H1 (cell line): ENCODE measurements at regions not wholly inside any gene's neighbourhood (a gene's known extent, or its start where the extent isn't known, plus 50 kb on each side); places are given as distances from the start of the nearest gene placed in this dataset.

ENCODE experiments used
- CTCF ChIA-PET: fragments of 300-600 bp; sonication (Branson Sonifier 250); formaldehyde crosslinking; loops from one replicate; lab custom pipeline; 2021; ENCODE audit not compliant: partially characterized antibody; lab: Charles Lee
- POLR2A ChIA-PET: fragments of 300-600 bp; sonication (Branson Sonifier 250); formaldehyde crosslinking; loops from one replicate; lab custom pipeline; 2021; ENCODE audit warnings: inconsistent platforms; ENCODE audit not compliant: partially characterized antibody; lab: Charles Lee
- DNase-seq, 2 experiments: peaks; one replicate each; pipeline versions ENCODE4 v3.0.0 to v3.0.0-alpha.2; 2010 to 2022; ENCODE audit warnings: low spot score in 2 of 2, low read depth in 1 of 2, mixed read lengths in 1 of 2
- FAIRE-seq: peaks from 2 replicates; lab custom pipeline; 2011; peaks lifted over from hg19 to GRCh38; lab: Jason Lieb, UNC
- H2AFZ ChIP-seq: 2 replicates; pipeline ENCODE4 v1.8.1; 2012; ENCODE audit warnings: low read length, inconsistent platforms
- H2AK5ac ChIP-seq: 2 replicates; pipeline ENCODE4 v1.6.1; 2013; ENCODE audit warnings: low read depth, low read length
- H2BK120ac ChIP-seq: replicated peaks from 2 replicates; pipeline ENCODE3; 2013; ENCODE audit warnings: low read depth, low read length, inconsistent platforms
- H2BK12ac ChIP-seq: 2 replicates; pipeline ENCODE4 v1.6.1; 2013; ENCODE audit warnings: low read depth, low read length
- H2BK15ac ChIP-seq: 2 replicates; pipeline ENCODE4 v1.6.1; 2013; ENCODE audit warnings: low read length
- H2BK20ac ChIP-seq: 2 replicates; pipeline ENCODE4 v1.6.1; 2013; ENCODE audit warnings: low read length
- H2BK5ac ChIP-seq: 2 replicates; pipeline ENCODE4 v1.6.1; 2013; ENCODE audit warnings: low read depth, low read length
- H3K14ac ChIP-seq: 2 replicates; pipeline ENCODE4 v1.6.1; 2013; ENCODE audit warnings: inconsistent platforms; ENCODE audit not compliant: insufficient read length
- H3K18ac ChIP-seq: 2 replicates; pipeline ENCODE4 v1.6.1; 2013; ENCODE audit warnings: low read length; ENCODE audit errors: extremely low read depth
- H3K23ac ChIP-seq: 2 replicates; pipeline ENCODE4 v1.6.1; 2013; ENCODE audit warnings: inconsistent platforms; ENCODE audit not compliant: insufficient read length
- H3K23me2 ChIP-seq: 2 replicates; pipeline ENCODE4 v1.6.1; 2013; ENCODE audit warnings: low read depth, low read length
- H3K27ac ChIP-seq: 2 replicates; pipeline ENCODE4 v1.6.1; 2011; ENCODE audit warnings: low read depth, low read length, inconsistent platforms
- H3K27me3 ChIP-seq, 4 experiments: replicated peaks in 1 of 4; 1 replicate in 1 of 4; 2 replicates in 3 of 4; pipeline versions ENCODE4 v1.6.1 to v1.8.1; 2011 to 2013; ENCODE audit warnings: low read length in 3 of 4, mild to moderate bottlenecking in 3 of 4, inconsistent platforms in 2 of 4, mixed read lengths in 2 of 4, moderate library complexity in 1 of 4; ENCODE audit not compliant: control insufficient read depth in 3 of 4, insufficient read depth in 3 of 4; ENCODE audit errors: extremely low read depth in 1 of 4
- H3K36me3 ChIP-seq, 4 experiments: 2 replicates each; pipeline versions ENCODE4 v1.6.1 to v1.8.1; 2011 to 2013; ENCODE audit warnings: mild to moderate bottlenecking in 4 of 4, low read length in 3 of 4, moderate library complexity in 2 of 4, control low read depth in 1 of 4, inconsistent platforms in 1 of 4; ENCODE audit not compliant: insufficient read depth in 4 of 4, control insufficient read depth in 2 of 4
- H3K4ac ChIP-seq: replicated peaks from 2 replicates; pipeline ENCODE3; 2013; ENCODE audit warnings: low read length, low read depth, mixed read lengths, inconsistent platforms; ENCODE audit not compliant: insufficient read length
- H3K4me1 ChIP-seq, 4 experiments: replicated peaks in 1 of 4; 1 replicate in 1 of 4; 2 replicates in 3 of 4; pipeline versions ENCODE4 v1.6.1 to v1.8.1; 2011 to 2013; ENCODE audit warnings: low read length in 3 of 4, inconsistent platforms in 2 of 4, mixed read lengths in 1 of 4; ENCODE audit not compliant: insufficient read depth in 4 of 4, control insufficient read depth in 3 of 4
- H3K4me2 ChIP-seq, 2 experiments: 2 replicates each; pipeline versions ENCODE4 v1.6.1 to v1.8.1; 2011 to 2013; ENCODE audit warnings: low read depth in 2 of 2, low read length in 2 of 2, control low read depth in 1 of 2, inconsistent platforms in 1 of 2, mild to moderate bottlenecking in 1 of 2; ENCODE audit not compliant: insufficient read depth in 1 of 2
- H3K4me3 ChIP-seq, 4 experiments: fragments of 200-600, 300-600 bp in 1 of 4; sonication (generic), shearing (Covaris generic), sonication (Bioruptor Twin) in 1 of 4; 2 replicates each; pipeline versions ENCODE4 v1.5.1 to v1.8.1; 2011 to 2016; ENCODE audit warnings: low read length in 4 of 4, low read depth in 3 of 4, control low read depth in 2 of 4, inconsistent platforms in 2 of 4, mild to moderate bottlenecking in 2 of 4, mixed read lengths in 1 of 4, moderate library complexity in 1 of 4; ENCODE audit not compliant: insufficient read depth in 2 of 4; ENCODE audit errors: extremely low read depth in 1 of 4
- H3K56ac ChIP-seq: replicated peaks from 2 replicates; pipeline ENCODE3; 2013; ENCODE audit warnings: low read depth, mild to moderate bottlenecking, mixed read lengths, low read length, inconsistent platforms; ENCODE audit not compliant: insufficient read length
- H3K79me1 ChIP-seq: 2 replicates; pipeline ENCODE4 v1.6.1; 2013; ENCODE audit warnings: low read depth, low read length, control low read depth
- H3K79me2 ChIP-seq, 2 experiments: 2 replicates each; pipeline versions ENCODE4 v1.6.1 to v1.8.1; 2012 to 2013; ENCODE audit warnings: low read length in 2 of 2, mild to moderate bottlenecking in 2 of 2, inconsistent platforms in 1 of 2; ENCODE audit not compliant: insufficient read depth in 2 of 2, control insufficient read depth in 1 of 2
- H3K9ac ChIP-seq, 4 experiments: replicated peaks in 1 of 4; 1 replicate in 1 of 4; 2 replicates in 3 of 4; pipeline versions ENCODE4 v1.6.1 to v1.8.1; 2011 to 2013; ENCODE audit warnings: low read depth in 3 of 4, low read length in 3 of 4, control low read depth in 2 of 4, mild to moderate bottlenecking in 2 of 4, moderate library complexity in 2 of 4, inconsistent platforms in 1 of 4; ENCODE audit errors: extremely low read depth in 1 of 4
- H3K9me3 ChIP-seq, 2 experiments: 2 replicates each; pipeline versions ENCODE4 v1.6.1 to v1.8.1; 2012 to 2013; ENCODE audit warnings: mild to moderate bottlenecking in 2 of 2, moderate library complexity in 2 of 2, control low read depth in 1 of 2, inconsistent platforms in 1 of 2, low read depth in 1 of 2, low read length in 1 of 2, mixed read lengths in 1 of 2; ENCODE audit not compliant: insufficient read depth in 2 of 2
- H4K20me1 ChIP-seq, 2 experiments: replicated peaks in 1 of 2; 2 replicates each; pipeline versions ENCODE3 to v1.8.1; 2011 to 2013; ENCODE audit warnings: inconsistent platforms in 2 of 2, low read length in 2 of 2, mild to moderate bottlenecking in 1 of 2; ENCODE audit not compliant: insufficient read depth in 2 of 2, control insufficient read depth in 1 of 2
- H4K5ac ChIP-seq: 2 replicates; pipeline ENCODE4 v1.6.1; 2013; ENCODE audit warnings: low read length, low read depth, mixed read lengths, inconsistent platforms; ENCODE audit not compliant: insufficient read length
- H4K8ac ChIP-seq: 2 replicates; pipeline ENCODE4 v1.8.0; 2013; ENCODE audit warnings: mild to moderate bottlenecking, moderate library complexity, low read length, inconsistent platforms; ENCODE audit not compliant: insufficient read depth; ENCODE audit errors: extremely low read depth
- H4K91ac ChIP-seq: replicated peaks from 2 replicates; pipeline ENCODE3; 2013; ENCODE audit warnings: low read length, mixed read lengths, inconsistent platforms; ENCODE audit not compliant: insufficient read length
- ASH2L ChIP-seq: fragments of 200-600, 300-600 bp; sonication (generic); IDR thresholded peaks from one replicate; pipeline ENCODE4 v1.7.1; 2017; ENCODE audit warnings: low read length
- ATF2 ChIP-seq: IDR thresholded peaks from 2 replicates; pipeline ENCODE4 v1.6.1; 2012; ENCODE audit warnings: low read length, inconsistent platforms
- BCL11A ChIP-seq, 2 experiments: IDR thresholded peaks; one replicate each; pipeline ENCODE4 v1.6.1; 2011; ENCODE audit warnings: low read depth in 2 of 2, low read length in 2 of 2, mild to moderate bottlenecking in 2 of 2
- CTCF ChIP-seq, 3 experiments: IDR thresholded peaks; 1 replicate in 2 of 3; 2 replicates in 1 of 3; pipeline versions ENCODE4 v1.5.1 to v1.6.1; 2011; ENCODE audit warnings: low read length in 3 of 3, mild to moderate bottlenecking in 3 of 3, inconsistent platforms in 2 of 3, low read depth in 1 of 3, moderate library complexity in 1 of 3; ENCODE audit not compliant: insufficient read depth in 1 of 3; ENCODE audit errors: control extremely low read depth in 1 of 3
- E2F6 ChIP-seq: IDR thresholded peaks from 2 replicates; pipeline ENCODE4 v1.6.1; 2012; ENCODE audit warnings: inconsistent platforms
- EGR1 ChIP-seq: IDR thresholded peaks from 2 replicates; pipeline ENCODE4 v1.6.1; 2011; ENCODE audit warnings: low read depth, low read length, borderline replicate concordance
- MAX ChIP-seq: IDR thresholded peaks from 2 replicates; pipeline ENCODE4 v1.6.1; 2012; ENCODE audit warnings: inconsistent platforms
- POLR2AphosphoS5 ChIP-seq: IDR thresholded peaks from 2 replicates; pipeline ENCODE4 v1.6.1; 2011; ENCODE audit warnings: low read depth, low read length
- RBBP5 ChIP-seq: IDR thresholded peaks from 2 replicates; pipeline ENCODE4 v1.7.1; 2012; ENCODE audit warnings: low read depth, mild to moderate bottlenecking, inconsistent platforms, low read length, moderate library complexity, borderline replicate concordance
- TAF7 ChIP-seq: optimal IDR thresholded peaks from 2 replicates; pipeline ENCODE3; 2011; ENCODE audit warnings: low read depth, mild to moderate bottlenecking, inconsistent platforms, low read length, moderate library complexity, borderline replicate concordance
- TCF12 ChIP-seq: IDR thresholded peaks from 2 replicates; pipeline ENCODE4 v1.6.1; 2011; ENCODE audit warnings: low read depth, mild to moderate bottlenecking, low read length

GRCh38 chr3:191813245-191813644, 352.3 kb downstream of the PYDC2 start:
- no peak overlapping the region for H3K56ac ChIP-seq
- ChIA-PET POLR2A (no interaction called here), CTCF (no interaction called here)
- no peak overlapping the region for H3K4ac ChIP-seq
- no peak overlapping the region for H3K4me2 ChIP-seq
- H4K91ac ChIP-seq, result no peak overlapping the region
- no peak overlapping the region for H2BK120ac ChIP-seq
- H3K23me2 ChIP-seq, result no peaks in the 10 kb centered on the region
- H2AK5ac ChIP-seq, result no peak overlapping the region
- H3K23ac ChIP-seq, result no peak overlapping the region
- H2BK20ac ChIP-seq, result no peak overlapping the region
- DNase-seq (no peak), FAIRE-seq (no peak)
- H2AFZ ChIP-seq, result no peak overlapping the region
- no peaks in the 10 kb centered on the region for H3K79me2 ChIP-seq
- H2BK15ac ChIP-seq, result no peak overlapping the region
- H3K4me1 ChIP-seq, result no peaks in the 10 kb centered on the region
- H3K4me3 ChIP-seq, result no peak overlapping the region
- H3K36me3 ChIP-seq, result no peaks in the 10 kb centered on the region
- H3K27ac ChIP-seq, result no peak overlapping the region
- no peak overlapping the region for H3K18ac ChIP-seq
- H3K27me3 ChIP-seq, result no peaks in the 10 kb centered on the region
- H4K5ac ChIP-seq, result no peak overlapping the region
- no peak overlapping the region for H3K14ac ChIP-seq
- H2BK5ac ChIP-seq, result no peak overlapping the region
- H2BK12ac ChIP-seq, result no peak overlapping the region
- H3K79me1 ChIP-seq, result no peaks in the 10 kb centered on the region
- H4K20me1 ChIP-seq, result no peaks in the 10 kb centered on the region
- no peaks in the 10 kb centered on the region for H3K9me3 ChIP-seq
- no peak overlapping the region for H3K9ac ChIP-seq
- no peak overlapping the region for H4K8ac ChIP-seq
- no peak for TF ChIP-seq ATF2
- no peak for TF ChIP-seq ASH2L
- TF ChIP-seq BCL11A (IDR thresholded peaks at IDR 0.05; ENCODE audit: low read depth in 2 of 2, low read length in 2 of 2), result no peak
- TF ChIP-seq POLR2AphosphoS5, result no peak
- TF ChIP-seq TCF12, result no peak
- TF ChIP-seq TAF7, result no peak
- TF ChIP-seq RBBP5, result no peak
- TF ChIP-seq CTCF (IDR thresholded peaks at IDR 0.05; ENCODE audit: control extremely low read depth in 1 of 3, insufficient read depth in 1 of 3, low read depth in 1 of 3, low read length in 3 of 3), result no peak
- no peak for TF ChIP-seq MAX
- TF ChIP-seq E2F6, result no peak
- TF ChIP-seq EGR1, result no peak
